Neuronal stem cell (in vitro differentiated cells): ENCODE measurements at regions not wholly inside any gene's neighbourhood (a gene's known extent, or its start where the extent isn't known, plus 50 kb on each side); places are given as distances from the start of the nearest gene placed in this dataset.

Source experiments
- DNase-seq: peaks from one replicate; pipeline ENCODE4 v3.0.0-alpha.2; 2013; ENCODE audit warnings: low spot score
- H2AFZ ChIP-seq: one replicate; pipeline ENCODE4 v1.6.1; 2013; ENCODE audit warnings: mild to moderate bottlenecking, low read length, inconsistent platforms
- H2AK5ac ChIP-seq: 2 replicates; pipeline ENCODE4 v1.6.1; 2013; ENCODE audit warnings: low read depth, mild to moderate bottlenecking, inconsistent platforms, low read length, moderate library complexity, mixed read lengths
- H2BK120ac ChIP-seq: 2 replicates; pipeline ENCODE4 v1.6.1; 2013; ENCODE audit warnings: low read depth, mild to moderate bottlenecking, inconsistent platforms, low read length, moderate library complexity, mixed read lengths
- H2BK12ac ChIP-seq: one replicate; pipeline ENCODE4 v1.6.1; 2013; ENCODE audit warnings: low read length, inconsistent platforms
- H2BK15ac ChIP-seq: 2 replicates; pipeline ENCODE4 v1.6.1; 2013; ENCODE audit warnings: mild to moderate bottlenecking, low read length, inconsistent platforms, mixed read lengths
- H2BK5ac ChIP-seq: one replicate; pipeline ENCODE4 v1.6.1; 2013; ENCODE audit warnings: inconsistent platforms, mild to moderate bottlenecking, low read length, moderate library complexity
- H3K14ac ChIP-seq: one replicate; pipeline ENCODE4 v1.6.1; 2013; ENCODE audit warnings: low read length, inconsistent platforms
- H3K18ac ChIP-seq: 2 replicates; pipeline ENCODE4 v1.6.1; 2013; ENCODE audit warnings: low read length, inconsistent platforms
- H3K23ac ChIP-seq: 2 replicates; pipeline ENCODE4 v1.6.1; 2013; ENCODE audit warnings: low read depth, mild to moderate bottlenecking, mixed read lengths, low read length, inconsistent platforms; ENCODE audit not compliant: poor library complexity
- H3K27ac ChIP-seq: replicated peaks from 3 replicates; pipeline ENCODE4 v1.5.1; 2013; ENCODE audit warnings: low read length, inconsistent platforms
- H3K27me3 ChIP-seq, 3 experiments: 2 replicates each; pipeline ENCODE4 v1.6.1; 2013; ENCODE audit warnings: low read length in 3 of 3, mild to moderate bottlenecking in 2 of 3, inconsistent platforms in 1 of 3, low read depth in 1 of 3, mixed read lengths in 1 of 3, moderate library complexity in 1 of 3; ENCODE audit not compliant: control insufficient read depth in 3 of 3, insufficient read depth in 3 of 3
- H3K36me3 ChIP-seq, 2 donors: replicated peaks in 1 of 2; 2 replicates each; pipeline ENCODE4 v1.6.1; 2013; ENCODE audit warnings: low read length in 2 of 2; ENCODE audit not compliant: control insufficient read depth in 2 of 2, insufficient read depth in 2 of 2
- H3K4ac ChIP-seq: 2 replicates; pipeline ENCODE4 v1.6.1; 2013; ENCODE audit warnings: inconsistent platforms, mild to moderate bottlenecking, low read length, moderate library complexity
- H3K4me1 ChIP-seq, 2 donors: 1 replicate in 1 of 2; 2 replicates in 1 of 2; pipeline ENCODE4 v1.6.1; 2013; ENCODE audit warnings: low read length in 2 of 2, low read depth in 1 of 2; ENCODE audit not compliant: control insufficient read depth in 2 of 2, insufficient read depth in 1 of 2
- H3K4me2 ChIP-seq: one replicate; pipeline ENCODE4 v1.6.1; 2013; ENCODE audit warnings: mild to moderate bottlenecking, low read length, inconsistent platforms; ENCODE audit not compliant: insufficient read depth, poor library complexity, severe bottlenecking
- H3K4me3 ChIP-seq, 2 donors: 2 replicates each; pipeline ENCODE4 v1.5.1; 2013; ENCODE audit warnings: low read length in 2 of 2, mild to moderate bottlenecking in 2 of 2, inconsistent platforms in 1 of 2, moderate library complexity in 1 of 2
- H3K79me1 ChIP-seq: one replicate; pipeline ENCODE4 v1.6.1; 2013; ENCODE audit warnings: low read depth, mild to moderate bottlenecking, inconsistent platforms, low read length, moderate library complexity
- H3K9ac ChIP-seq: one replicate; pipeline ENCODE4 v1.6.1; 2013; ENCODE audit warnings: mild to moderate bottlenecking, low read depth, low read length, inconsistent platforms; ENCODE audit not compliant: poor library complexity
- H3K9me3 ChIP-seq, 2 donors: replicated peaks in 1 of 2; 2 replicates each; pipeline versions ENCODE3 to v1.6.1; 2013; ENCODE audit warnings: low read length in 2 of 2, mild to moderate bottlenecking in 2 of 2, inconsistent platforms in 1 of 2, low read depth in 1 of 2, mixed read lengths in 1 of 2, moderate library complexity in 1 of 2; ENCODE audit not compliant: control insufficient read depth in 2 of 2, insufficient read depth in 1 of 2
- H4K8ac ChIP-seq: one replicate; pipeline ENCODE4 v1.6.1; 2013; ENCODE audit warnings: low read depth, mild to moderate bottlenecking, inconsistent platforms, low read length, moderate library complexity
- H4K91ac ChIP-seq: one replicate; pipeline ENCODE4 v1.6.1; 2013; ENCODE audit warnings: low read length, low read depth, mild to moderate bottlenecking, inconsistent platforms; ENCODE audit not compliant: poor library complexity
- WGBS, 2 donors: extraction: QIAGEN DNeasy Blood & Tissue Kit; methylation state at CpG; one replicate each; pipeline ENCODE4 v1.1.7; 2013; ENCODE audit warnings: missing lambda C conversion rate in 2 of 2, mixed read lengths in 1 of 2; ENCODE audit not compliant: insufficient read length in 2 of 2, insufficient replicate concordance in 1 of 2; ENCODE audit errors: extremely low coverage in 2 of 2; 5-methylcytosine and 5-hydroxymethylcytosine counted together

DNA sequence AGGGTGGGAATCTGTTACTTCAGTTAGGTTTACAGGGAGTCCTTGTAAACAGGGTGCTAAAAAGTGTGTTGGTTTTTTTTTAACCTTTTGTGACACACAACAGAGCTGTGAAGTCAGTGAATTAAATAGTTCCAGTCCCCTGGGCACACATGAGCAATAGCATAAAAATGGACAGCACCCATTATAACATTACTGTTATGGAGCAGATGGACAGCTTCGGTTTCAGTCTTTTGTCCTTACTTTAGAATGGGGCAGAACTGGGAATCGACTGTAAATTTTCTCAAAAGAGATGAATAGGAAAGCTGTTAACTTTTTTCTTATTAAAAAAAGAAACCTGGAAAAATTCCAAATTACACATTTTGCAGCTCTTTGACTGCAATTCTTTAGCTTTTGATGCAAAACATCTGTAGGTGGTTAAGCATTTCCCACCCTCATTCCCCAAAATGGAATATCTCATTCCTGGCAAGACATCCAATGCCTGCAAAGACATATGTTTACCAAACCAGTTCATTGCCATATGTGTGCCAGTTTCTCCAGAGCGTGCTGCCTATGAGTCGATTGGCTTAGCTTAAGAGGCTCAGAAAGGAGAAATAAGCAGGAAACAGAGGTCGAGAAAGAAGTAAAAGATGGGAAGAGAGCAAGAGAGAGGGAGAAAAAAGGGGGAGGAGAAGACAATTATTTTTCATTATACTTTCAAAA lies 212.3 kb upstream of the TMEM161B start:
- WGBS, 2 donors: no CpG with 5 or more reads among the region's 5 CpGs
- DNase-seq: no peak

DNA sequence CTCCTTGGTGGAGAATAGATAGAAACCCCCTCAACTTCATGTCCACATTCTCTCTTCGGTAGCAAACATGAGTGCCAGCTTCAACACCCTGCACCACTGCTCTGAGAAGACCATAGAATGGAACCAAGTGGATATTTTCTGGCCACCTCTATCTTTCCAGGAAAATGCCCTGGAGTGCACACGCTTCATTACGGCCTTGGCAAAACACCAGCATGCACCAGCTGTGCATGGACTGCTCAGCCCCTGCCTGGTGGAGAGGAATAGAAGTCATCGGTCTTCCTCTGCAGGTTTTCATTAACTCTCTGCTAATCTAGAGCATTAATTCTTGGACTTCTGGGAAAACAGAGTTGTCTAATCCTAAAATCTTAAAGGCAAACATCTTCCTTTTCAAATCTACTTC lies 211.6 kb upstream of the TMEM161B start:
- H2BK120ac ChIP-seq: no peak overlapping the region
- H3K23ac ChIP-seq: no peak overlapping the region
- H3K4me3 ChIP-seq: no peak overlapping the region
- H3K9ac ChIP-seq: no peak overlapping the region
- no CpG with 5 or more reads among the region's 4 CpGs for WGBS, 2 donors
- H2BK5ac ChIP-seq: no peak overlapping the region
- H2AK5ac ChIP-seq: no peak overlapping the region
- H4K8ac ChIP-seq: no peak overlapping the region
- no peaks in the 10 kb centered on the region for H3K79me1 ChIP-seq
- no peak overlapping the region for H4K91ac ChIP-seq
- no peaks in the 10 kb centered on the region for H3K9me3 ChIP-seq
- H3K4me1 ChIP-seq: peaks cover 4 to 33% of the 10 kb centered on the region in 2 donors
- no peak overlapping the region for H2BK15ac ChIP-seq
- H3K18ac ChIP-seq: peak overlapping the region; percentile 31
- no peaks in the 10 kb centered on the region for H3K27me3 ChIP-seq
- peak overlapping the region; percentile 28 for H2AFZ ChIP-seq
- no peak overlapping the region for H3K4me2 ChIP-seq
- H3K27ac ChIP-seq: no peak overlapping the region
- no peak overlapping the region for H3K4ac ChIP-seq
- no peak overlapping the region for H2BK12ac ChIP-seq
- no peak overlapping the region for H3K14ac ChIP-seq
- H3K36me3 ChIP-seq: no peaks in the 10 kb centered on the region
- no peak for DNase-seq

More for the DNA sequence above, 212.3 kb upstream of the TMEM161B start:
- Histone ChIP-seq H3K4me3 (no peak overlapping the region), H2BK12ac (no peak overlapping the region), H3K14ac (no peak overlapping the region), H3K36me3 (no peaks in the 10 kb centered on the region), H4K8ac (no peak overlapping the region), H3K23ac (no peak overlapping the region), H3K27ac (no peak overlapping the region), H3K27me3 (no peaks in the 10 kb centered on the region), H3K18ac (no peak overlapping the region), H3K4me1 (peaks cover 4 to 36% of the 10 kb centered on the region in 2 donors), H2BK15ac (no peak overlapping the region), H3K79me1 (no peaks in the 10 kb centered on the region), H3K4ac (no peak overlapping the region), H4K91ac (no peak overlapping the region), H3K4me2 (no peak overlapping the region), H2BK120ac (no peak overlapping the region), H3K9me3 (no peaks in the 10 kb centered on the region), H2BK5ac (no peak overlapping the region), H3K9ac (no peak overlapping the region), H2AK5ac (no peak overlapping the region), H2AFZ (peak overlapping the region; percentile 28)

DNA sequence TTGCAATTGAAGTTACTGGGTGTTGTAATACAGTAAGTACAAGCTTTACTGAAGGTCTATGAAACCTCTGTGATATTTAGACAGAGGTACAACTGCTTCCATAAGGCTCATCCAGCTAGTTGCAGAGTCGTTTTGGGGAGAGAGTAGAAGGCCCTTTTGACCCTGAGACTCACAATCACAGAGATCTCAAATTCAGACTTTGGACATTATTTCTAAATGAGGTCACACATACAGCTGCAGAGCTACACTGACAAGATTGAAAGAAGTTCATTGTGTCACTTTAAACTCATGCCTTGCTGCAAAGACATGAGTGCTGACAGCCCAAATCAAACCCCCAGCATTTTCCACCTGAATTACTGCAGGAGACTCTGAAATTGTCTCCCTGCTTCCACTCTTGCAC lies 205.9 kb upstream of the TMEM161B start:
- Histone ChIP-seq H3K4me2 (no peak overlapping the region), H4K8ac (no peak overlapping the region), H3K36me3 (no peaks in the 10 kb centered on the region), H3K14ac (no peak overlapping the region), H2AFZ (peak overlapping the region; percentile 51), H2BK12ac (no peak overlapping the region), H3K27ac (no peak overlapping the region), H3K18ac (no peak overlapping the region), H3K79me1 (no peaks in the 10 kb centered on the region), H3K4me3 (no peak overlapping the region), H2AK5ac (no peak overlapping the region), H3K27me3 (no peaks in the 10 kb centered on the region), H2BK120ac (no peak overlapping the region), H3K23ac (no peak overlapping the region), H2BK5ac (no peak overlapping the region), H3K4ac (no peak overlapping the region), H3K4me1 (peaks cover 7 to 8% of the 10 kb centered on the region in 2 donors), H4K91ac (no peak overlapping the region), H2BK15ac (no peak overlapping the region), H3K9me3 (peaks cover 0 to 3% of the 10 kb centered on the region in 2 donors), H3K9ac (no peak overlapping the region)
- DNase-seq: no peak
- no CpG with 5 or more reads among the region's 1 CpG for WGBS, 2 donors

DNA sequence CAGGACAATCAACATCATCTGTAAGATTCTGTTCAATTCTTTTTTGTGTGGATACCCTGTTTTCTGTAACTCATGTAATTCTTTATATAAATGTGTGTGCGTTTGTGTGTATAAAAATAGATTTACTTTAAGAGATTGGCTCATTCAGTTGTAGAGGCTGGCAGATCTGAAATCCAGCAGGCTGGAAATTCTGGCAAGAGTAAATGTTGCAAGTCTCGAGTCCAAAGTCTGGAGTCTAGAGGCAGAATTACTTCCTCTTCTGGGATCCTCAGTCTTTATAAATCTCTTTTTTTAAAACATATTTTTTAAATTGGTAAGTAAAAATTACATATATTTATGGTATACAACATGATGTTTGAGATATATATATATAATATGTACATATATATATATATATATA lies 202.1 kb upstream of the TMEM161B start:
- no peak overlapping the region for H2BK12ac ChIP-seq
- H3K23ac ChIP-seq: no peak overlapping the region
- H3K79me1 ChIP-seq: no peaks in the 10 kb centered on the region
- no peaks in the 10 kb centered on the region for H3K36me3 ChIP-seq
- no peak overlapping the region for H3K27ac ChIP-seq
- no peaks in the 10 kb centered on the region for H3K27me3 ChIP-seq
- H2AK5ac ChIP-seq: no peak overlapping the region
- no peak overlapping the region for H3K4me3 ChIP-seq
- H3K9ac ChIP-seq: no peak overlapping the region
- no peak overlapping the region for H2BK15ac ChIP-seq
- no peak for DNase-seq
- H2BK120ac ChIP-seq: no peak overlapping the region
- H3K9me3 ChIP-seq: peaks cover 0 to 3% of the 10 kb centered on the region in 2 donors
- no CpG with 5 or more reads among the region's 2 CpGs for WGBS, 2 donors
- H3K18ac ChIP-seq: no peak overlapping the region
- H3K4me2 ChIP-seq: no peak overlapping the region
- no peak overlapping the region for H4K91ac ChIP-seq
- H4K8ac ChIP-seq: no peak overlapping the region
- no peak overlapping the region for H2BK5ac ChIP-seq
- H3K4me1 ChIP-seq: peaks cover 7 to 8% of the 10 kb centered on the region in 2 donors
- H3K14ac ChIP-seq: no peak overlapping the region
- no peak overlapping the region for H2AFZ ChIP-seq
- no peak overlapping the region for H3K4ac ChIP-seq
